Uterus (tissue), 3 donors: ENCODE measurements at regions not wholly inside any gene's neighbourhood (a gene's known extent, or its start where the extent isn't known, plus 50 kb on each side); places are given as distances from the start of the nearest gene placed in this dataset.

Experiments
- DNase-seq, 2 donors: peaks; one replicate each; pipeline ENCODE4 v3.0.0-alpha.2; 2019 to 2020
- H3K27ac ChIP-seq, 2 donors: fragments of 200-600 bp; sonication (generic); 1 replicate in 1 of 2; 2 replicates in 1 of 2; pipeline ENCODE4 v1.5.1; 2016 to 2018
- H3K27me3 ChIP-seq, 2 donors: fragments of 200-600 bp; sonication (generic); one replicate each; pipeline ENCODE4 v1.5.1; 2018 to 2019; ENCODE audit warnings: control low read depth in 1 of 2
- H3K36me3 ChIP-seq, 2 donors: fragments of 200-600 bp; sonication (generic); one replicate each; pipeline ENCODE4 v1.5.1; 2019; ENCODE audit warnings: control low read depth in 1 of 2
- H3K4me1 ChIP-seq, 2 donors: fragments of 200-600 bp; sonication (generic); one replicate each; pipeline ENCODE4 v1.5.1; 2018 to 2019; ENCODE audit warnings: control low read depth in 1 of 2
- H3K4me3 ChIP-seq, 2 donors: fragments of 200-600 bp; sonication (generic); 1 replicate in 1 of 2; 2 replicates in 1 of 2; pipeline ENCODE4 v1.5.1; 2018 to 2019; ENCODE audit warnings: mild to moderate bottlenecking in 1 of 2
- H3K9me3 ChIP-seq, 2 donors: fragments of 200-600 bp; sonication (generic); one replicate each; pipeline ENCODE4 v1.5.1; 2019; ENCODE audit warnings: control low read depth in 1 of 2
- CTCF ChIP-seq, 4 experiments: fragments of 200-600 bp in 2 of 4; fragments of 450-650 bp in 2 of 4; sonication (generic) in 2 of 4; IDR thresholded peaks; one replicate each; pipeline ENCODE4 v1.5.1; 2016 to 2019; ENCODE audit warnings: antibody characterized with exemption in 4 of 4, mild to moderate bottlenecking in 2 of 4, moderate library complexity in 1 of 4
- POLR2A ChIP-seq, 2 donors: fragments of 450-650 bp; IDR thresholded peaks; one replicate each; pipeline ENCODE4 v1.6.1; 2016; ENCODE audit warnings: antibody characterized with exemption in 2 of 2, mild to moderate bottlenecking in 1 of 2, moderate library complexity in 1 of 2
- intact Hi-C: fragments of 100-400 bp; cut with DNase I; formaldehyde crosslinking; loops from one replicate; pipeline ENCODE4 v1.15.1; 2023; ENCODE audit warnings: low total_unique reads
- donor health status: DM: yes; HTN: yes; CAD: no.

GRCh38 chr1:53383136-53383870, 55.4 kb upstream of the LRP8 start:
- DNase-seq = no peak
- Histone ChIP-seq H3K9me3 (no peaks in the 10 kb centered on the region), H3K4me1 (no peaks in the 10 kb centered on the region), H3K27ac (no peak overlapping the region), H3K36me3 (no peaks in the 10 kb centered on the region), H3K27me3 (no peaks in the 10 kb centered on the region), H3K4me3 (no peak overlapping the region)
- TF ChIP-seq CTCF (IDR thresholded peaks at IDR 0.05) (no peak), POLR2A (IDR thresholded peaks at IDR 0.05) (no peak)
- intact Hi-C loops = no loop called here

GRCh38 chr1:53384796-53385195, 56.9 kb upstream of the LRP8 start:
- TF ChIP-seq POLR2A (IDR thresholded peaks at IDR 0.05) (no peak), CTCF (IDR thresholded peaks at IDR 0.05) (no peak)
- Histone ChIP-seq H3K36me3 (no peaks in the 10 kb centered on the region), H3K9me3 (no peaks in the 10 kb centered on the region), H3K4me3 (no peak overlapping the region), H3K27ac (no peak overlapping the region), H3K4me1 (no peaks in the 10 kb centered on the region), H3K27me3 (no peaks in the 10 kb centered on the region)
- DNase-seq = no peak
- intact Hi-C loops = no loop called here

GRCh38 chr1:53385276-53386225, 57.7 kb upstream of the LRP8 start:
- Histone ChIP-seq H3K27me3 (no peaks in the 10 kb centered on the region), H3K36me3 (no peaks in the 10 kb centered on the region), H3K4me1 (no peaks in the 10 kb centered on the region), H3K27ac (no peak overlapping the region), H3K4me3 (no peak overlapping the region), H3K9me3 (no peaks in the 10 kb centered on the region)
- TF ChIP-seq CTCF (IDR thresholded peaks at IDR 0.05) = no peak
- no peak for TF ChIP-seq POLR2A (IDR thresholded peaks at IDR 0.05)
- no peak for DNase-seq
- intact Hi-C loops = no loop called here

- Histone ChIP-seq H3K27me3 (no peaks in the 10 kb centered on the region), H3K9me3 (no peaks in the 10 kb centered on the region), H3K4me1 (no peaks in the 10 kb centered on the region), H3K4me3 (no peak overlapping the region), H3K36me3 (no peaks in the 10 kb centered on the region), H3K27ac (no peak overlapping the region)
- no peak for DNase-seq
- TF ChIP-seq CTCF (IDR thresholded peaks at IDR 0.05) (no peak), POLR2A (IDR thresholded peaks at IDR 0.05) (no peak)
- intact Hi-C loops = no loop called here
Observed at GRCh38 chr1:53388963-53389362, 61.1 kb upstream of the LRP8 start.

- no peak overlapping the region for H3K27ac ChIP-seq
- no peaks in the 10 kb centered on the region for H3K27me3 ChIP-seq
- no peaks in the 10 kb centered on the region for H3K9me3 ChIP-seq
- no peak for TF ChIP-seq CTCF (IDR thresholded peaks at IDR 0.05)
- no peak for TF ChIP-seq POLR2A (IDR thresholded peaks at IDR 0.05)
- no peaks in the 10 kb centered on the region for H3K4me1 ChIP-seq
- no peak overlapping the region for H3K4me3 ChIP-seq
- intact Hi-C loops = no loop called here
- no peak for DNase-seq
- H3K36me3 ChIP-seq = no peaks in the 10 kb centered on the region
Observed at GRCh38 chr1:53390261-53390660, 62.4 kb upstream of the LRP8 start.
